HG02678 (cell line): ENCODE measurements at regions not wholly inside any gene's neighbourhood (a gene's known extent, or its start where the extent isn't known, plus 50 kb on each side); places are given as distances from the start of the nearest gene placed in this dataset.

Experiments
- ATAC-seq: cut with Tn5 transposase; IDR thresholded peaks from one replicate; pipeline ENCODE4 v1.9.1; 2021; ENCODE audit warnings: mild to moderate bottlenecking, moderate library complexity; ENCODE audit not compliant: unreplicated experiment

- ATAC-seq = no peak
Measured at GRCh38 chr17:15893658-15894024, 51.3 kb upstream of the ADORA2B start.

DNA sequence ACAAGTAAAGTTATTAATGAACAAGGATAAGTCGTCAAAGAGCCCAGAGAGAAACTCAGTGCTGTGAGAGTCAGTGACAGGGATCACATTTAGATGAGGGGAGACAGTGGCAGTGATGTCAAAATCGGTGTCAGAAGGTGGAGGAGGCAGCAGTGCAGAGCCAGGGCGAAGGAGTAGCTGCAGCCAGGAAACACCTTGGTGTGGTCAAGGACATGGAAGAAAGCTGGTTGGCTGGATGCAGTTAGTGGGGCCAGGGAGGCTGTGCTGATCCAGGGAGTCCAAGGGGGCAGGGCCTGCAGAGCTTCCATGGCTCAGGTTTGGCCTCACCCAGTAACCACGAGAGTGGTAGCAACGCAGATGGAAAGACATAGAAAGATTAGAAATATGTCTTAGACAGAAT, 50.7 kb upstream of the ADORA2B start:
- ATAC-seq = no peak

DNA sequence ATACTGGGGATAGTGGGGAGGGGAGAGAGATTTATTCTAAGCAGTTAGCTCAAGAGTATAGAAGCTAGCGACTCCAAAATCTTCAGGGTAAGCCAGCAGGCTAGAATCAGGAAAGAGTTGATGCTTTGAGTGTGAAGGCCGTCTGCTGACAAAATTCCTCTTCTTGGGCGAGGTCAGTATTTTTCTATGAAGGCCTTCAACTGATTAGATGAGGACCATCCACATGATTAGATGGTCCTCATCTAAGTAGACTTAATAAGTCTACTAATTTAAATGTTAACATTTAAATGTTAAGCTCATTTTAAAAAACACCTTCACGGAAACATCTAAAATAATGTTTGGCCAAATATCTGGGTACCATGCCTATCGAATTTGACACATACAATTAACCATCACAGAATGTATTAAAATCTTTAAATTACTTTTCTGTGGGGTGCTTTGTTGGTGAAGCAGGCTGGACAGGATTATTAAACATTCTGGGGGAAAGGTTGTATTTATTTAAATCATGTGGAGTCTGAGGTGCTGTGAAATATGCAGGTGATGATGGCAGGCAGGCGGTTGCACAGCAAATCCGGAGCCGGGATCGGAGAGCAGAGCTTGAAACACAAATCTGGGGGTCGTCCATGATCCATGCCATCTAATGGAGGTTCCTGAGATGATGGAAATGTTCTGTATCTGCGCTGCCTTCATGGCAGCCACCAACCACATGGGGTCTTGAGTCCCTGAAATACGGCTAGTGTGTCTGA, 49.8 kb upstream of the ADORA2B start:
- no peak for ATAC-seq
